Activated T-cell treated with anti-CD3 and anti-CD28 coated beads for 4 hours (primary cell): ENCODE measurements at regions not wholly inside any gene's neighbourhood (a gene's known extent, or its start where the extent isn't known, plus 50 kb on each side); places are given as distances from the start of the nearest gene placed in this dataset.
"Not testable (repeated sequence)": the region's sequence is repeated elsewhere in the genome, so short reads cannot be mapped to it uniquely, and the experiment has no call there.

ENCODE experiments used
- DNase-seq: peaks from one replicate; pipeline ENCODE4 v3.0.0-alpha.2; 2020

DNA sequence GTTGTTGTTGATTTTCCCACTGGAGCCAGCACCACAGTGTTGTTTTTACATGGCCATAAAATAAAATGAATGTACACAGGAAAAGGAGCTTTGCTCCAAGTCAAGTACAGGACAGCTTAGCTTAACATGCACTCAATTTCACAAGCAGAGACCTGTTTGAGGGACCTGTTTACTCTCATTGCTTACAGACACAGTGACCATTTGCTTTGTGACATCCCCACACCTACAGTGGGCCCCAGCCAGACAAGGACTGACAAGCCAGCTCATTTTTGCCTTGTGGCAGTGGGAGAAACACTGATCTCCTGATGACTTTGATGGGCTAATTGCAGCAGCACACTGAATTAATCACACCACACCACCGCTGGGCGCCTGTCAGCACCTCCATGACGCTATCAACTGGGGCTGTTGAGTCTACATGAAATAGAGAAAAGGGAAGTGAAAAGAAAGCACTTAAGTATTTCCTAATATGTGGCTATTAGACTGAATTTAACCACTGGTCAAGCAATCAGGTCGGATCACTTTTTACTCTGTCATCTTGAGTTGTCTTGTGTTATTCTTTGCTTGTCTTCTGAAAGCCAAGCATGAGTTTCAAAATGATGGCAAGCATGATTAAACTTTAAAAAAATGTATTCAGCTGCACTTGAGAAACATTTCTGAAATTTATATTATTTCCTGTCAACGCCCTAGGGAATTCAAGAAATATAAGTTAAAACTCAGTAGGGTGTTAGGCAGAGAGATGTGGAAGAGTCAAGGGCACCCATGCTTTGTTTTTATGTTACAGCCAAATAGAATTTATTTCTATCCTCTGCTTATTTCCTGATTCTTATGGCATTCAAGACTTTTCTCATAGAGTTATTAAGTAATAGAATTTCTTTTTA, 557.7 kb downstream of the RAB28 start:
- DNase-seq, result no peak

DNA sequence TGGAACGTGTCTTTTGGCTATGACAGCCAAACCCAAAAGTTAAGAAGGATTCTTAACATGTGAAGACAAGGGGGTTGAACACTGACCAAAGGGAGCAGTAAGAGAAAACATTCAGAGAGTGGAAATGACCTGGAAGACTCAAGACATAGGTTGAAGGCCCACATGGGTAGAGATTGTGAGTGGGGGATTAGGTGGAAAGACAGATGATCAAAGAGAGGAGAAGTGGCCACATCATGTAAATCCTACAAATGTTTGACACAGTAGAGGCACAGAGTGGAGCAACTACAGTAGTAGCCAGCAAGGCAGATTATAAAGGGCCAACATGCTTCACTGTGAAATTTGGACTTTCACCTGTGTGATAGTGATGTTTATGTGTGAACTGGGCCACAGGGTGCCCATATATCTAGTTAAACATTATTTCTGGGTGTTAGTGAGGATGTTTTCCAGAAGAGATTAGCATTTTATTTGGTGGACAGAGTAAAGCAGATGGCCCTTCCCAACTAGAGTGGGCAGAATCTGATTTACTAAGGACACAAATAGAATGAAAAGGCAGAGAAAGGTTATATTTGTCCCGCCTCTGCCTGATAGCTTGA, 559.3 kb downstream of the RAB28 start:
- no peak for DNase-seq

DNA sequence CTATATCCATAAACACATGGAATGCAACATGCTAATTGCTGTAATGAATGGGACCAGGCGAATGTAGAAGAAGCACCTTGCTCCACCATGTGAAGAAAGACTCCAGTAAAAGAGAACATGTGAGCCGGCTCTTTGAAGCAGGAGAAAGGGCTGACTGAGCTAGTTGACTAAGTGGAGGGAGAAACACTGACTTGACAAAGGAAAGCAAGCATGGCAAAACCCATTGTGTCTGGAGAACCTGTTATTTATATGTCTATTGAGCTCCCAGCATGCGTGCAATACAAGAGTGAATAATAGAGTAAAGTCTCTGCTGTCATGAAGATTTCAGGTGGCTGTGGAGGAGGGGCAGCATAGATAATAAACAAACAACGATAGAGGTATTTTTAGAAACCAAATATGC, 559.9 kb downstream of the RAB28 start:
- DNase-seq, result no peak

DNA sequence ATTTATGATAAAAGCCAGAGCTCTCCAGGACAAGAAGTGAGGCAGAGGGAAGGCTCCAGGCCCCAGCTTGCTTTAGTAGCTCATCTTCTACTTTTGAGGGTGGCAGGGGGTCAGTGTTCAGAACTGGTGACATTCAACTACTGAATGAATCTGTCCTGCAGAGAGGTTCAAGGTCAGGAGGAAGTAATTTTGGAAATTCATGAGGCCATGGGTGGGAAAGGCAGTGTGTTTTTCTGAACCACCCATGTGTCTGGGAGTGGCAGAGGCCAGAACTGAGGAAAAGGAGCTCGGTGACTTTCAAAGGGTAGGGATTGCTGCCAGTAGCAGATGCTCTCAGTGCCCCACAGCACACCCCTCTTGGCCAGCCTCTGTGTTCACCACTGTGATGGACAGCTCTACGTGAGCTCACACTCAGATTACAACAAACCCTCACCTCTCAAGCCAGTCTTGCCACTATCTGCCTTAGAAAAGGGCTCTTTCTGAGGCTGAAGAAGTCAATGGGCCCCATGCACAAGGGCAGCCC, 571.2 kb downstream of the RAB28 start:
- DNase-seq, result no peak

DNA sequence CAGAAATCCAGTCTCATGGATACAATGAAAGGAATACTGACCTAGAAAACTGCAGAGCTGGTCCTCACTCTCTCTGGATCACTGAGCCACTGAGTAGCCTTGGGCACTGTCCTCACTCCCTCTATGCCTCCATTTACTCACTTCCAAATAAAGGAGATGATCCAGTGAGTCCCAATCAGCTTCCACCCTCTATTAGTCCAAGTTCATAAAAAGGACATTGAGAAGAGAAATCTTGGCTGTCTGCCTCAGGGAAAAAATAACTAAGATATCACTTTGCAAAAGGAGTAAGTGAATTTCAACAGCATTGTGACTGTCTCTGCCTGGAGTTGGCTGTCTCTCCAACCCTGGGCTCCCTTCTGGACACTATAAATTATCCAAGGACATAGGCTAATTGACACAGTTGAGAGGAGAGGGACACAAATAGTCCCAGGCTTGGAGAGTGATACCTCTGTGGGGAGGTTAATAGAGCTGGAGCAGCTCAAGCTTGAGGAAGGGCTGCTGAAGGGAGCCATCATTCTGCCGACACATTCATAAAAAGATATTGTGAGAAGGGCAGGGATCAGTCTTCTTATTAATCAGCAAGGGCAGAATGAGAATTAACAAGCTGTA, 572.3 kb downstream of the RAB28 start:
- DNase-seq, result no peak

DNA sequence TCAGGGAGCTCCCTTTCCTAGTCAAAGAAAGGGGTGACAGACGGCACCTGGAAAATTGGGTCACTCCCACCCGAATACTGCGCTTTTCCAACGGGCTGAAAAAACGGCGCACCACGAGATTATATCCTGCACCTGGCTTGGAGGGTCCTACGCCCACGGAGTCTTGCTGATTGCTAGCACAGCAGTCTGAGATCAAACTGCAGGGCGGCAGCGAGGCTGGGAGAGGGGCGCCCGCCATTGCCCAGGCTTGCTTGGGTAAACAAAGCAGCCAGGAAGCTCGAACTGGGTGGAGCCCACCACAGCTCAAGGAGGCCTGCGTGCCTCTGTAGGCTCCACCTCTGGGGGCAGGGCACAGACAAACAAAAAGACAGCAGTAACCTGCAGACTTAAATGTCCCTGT, 580.5 kb downstream of the RAB28 start:
- not testable (repeated sequence) for DNase-seq

DNA sequence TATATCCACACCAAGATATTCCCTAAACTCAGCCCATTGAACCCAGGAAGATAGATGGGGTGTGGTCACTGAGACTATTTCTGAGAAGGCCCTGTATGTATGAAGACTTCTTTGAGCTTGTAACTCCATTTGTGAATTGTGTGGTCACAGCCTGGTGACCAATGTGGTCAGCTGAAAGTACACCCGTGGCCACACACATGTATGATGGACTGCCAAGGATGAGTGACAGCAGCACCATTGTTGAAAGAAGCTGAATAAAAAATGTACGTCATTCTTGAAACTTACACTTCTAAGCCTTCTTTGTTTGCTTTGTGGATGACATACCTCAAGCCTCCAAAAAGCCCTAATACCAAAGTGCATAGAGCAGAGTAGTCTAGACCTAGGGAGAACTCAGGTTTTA, 581.4 kb downstream of the RAB28 start:
- DNase-seq, result no peak

DNA sequence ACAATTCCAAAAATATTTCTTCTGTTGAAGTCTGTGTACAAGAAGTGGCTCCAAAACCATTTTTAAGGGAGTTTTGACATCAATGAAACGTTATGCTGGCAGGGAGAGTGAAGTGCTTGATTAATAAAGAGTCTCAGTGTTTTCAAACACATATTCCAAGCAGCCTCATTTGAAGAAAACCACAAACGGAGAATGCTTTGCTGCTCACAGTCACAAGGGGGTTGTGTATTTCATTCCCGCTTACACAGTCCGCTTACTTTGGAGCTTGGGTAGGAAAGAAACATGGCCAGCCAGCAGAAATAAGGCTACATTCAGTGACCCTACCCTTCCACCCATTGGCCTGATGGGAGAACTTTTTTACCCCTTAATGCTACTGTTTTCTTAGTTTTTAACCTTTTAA, 586.2 kb downstream of the RAB28 start:
- DNase-seq, result no peak

DNA sequence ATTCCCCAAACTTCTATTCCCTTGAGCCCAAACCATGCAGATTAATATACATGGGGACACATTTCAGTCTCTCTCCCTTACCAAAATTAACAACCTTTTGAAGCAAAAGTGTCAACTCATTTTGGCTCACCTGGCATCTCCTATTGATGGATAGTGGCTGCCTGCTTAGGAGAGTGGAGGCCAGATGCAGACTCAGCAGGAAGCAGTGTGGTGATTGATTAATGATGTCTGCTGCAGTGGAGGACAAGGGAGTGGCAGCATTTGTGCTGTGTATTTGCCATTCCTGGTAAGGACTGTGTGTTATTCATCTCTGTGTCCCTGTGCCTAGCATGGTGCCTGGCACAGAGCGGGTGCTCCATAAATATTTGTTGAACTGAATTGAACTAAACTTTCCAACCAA, 590.1 kb downstream of the RAB28 start:
- DNase-seq, result no peak

DNA sequence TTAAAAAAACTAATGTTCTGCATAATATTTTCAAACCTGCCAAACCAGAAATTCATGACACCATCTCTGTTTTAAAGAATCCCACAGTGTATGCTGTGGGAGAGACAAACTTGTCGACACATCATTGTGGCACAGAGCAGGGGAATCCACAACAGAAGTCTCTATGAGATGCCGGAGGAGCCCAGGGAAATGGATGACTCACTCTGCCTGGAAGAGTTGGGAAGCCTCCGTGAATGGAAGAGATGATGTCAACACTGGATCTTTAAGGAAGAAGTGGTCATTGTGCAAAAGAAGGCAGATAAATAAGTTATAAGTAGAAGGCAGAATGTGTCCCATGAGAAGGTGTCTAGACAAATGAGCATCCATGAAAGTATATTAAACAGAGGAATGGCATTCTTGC, 595.1 kb downstream of the RAB28 start:
- DNase-seq, result no peak

DNA sequence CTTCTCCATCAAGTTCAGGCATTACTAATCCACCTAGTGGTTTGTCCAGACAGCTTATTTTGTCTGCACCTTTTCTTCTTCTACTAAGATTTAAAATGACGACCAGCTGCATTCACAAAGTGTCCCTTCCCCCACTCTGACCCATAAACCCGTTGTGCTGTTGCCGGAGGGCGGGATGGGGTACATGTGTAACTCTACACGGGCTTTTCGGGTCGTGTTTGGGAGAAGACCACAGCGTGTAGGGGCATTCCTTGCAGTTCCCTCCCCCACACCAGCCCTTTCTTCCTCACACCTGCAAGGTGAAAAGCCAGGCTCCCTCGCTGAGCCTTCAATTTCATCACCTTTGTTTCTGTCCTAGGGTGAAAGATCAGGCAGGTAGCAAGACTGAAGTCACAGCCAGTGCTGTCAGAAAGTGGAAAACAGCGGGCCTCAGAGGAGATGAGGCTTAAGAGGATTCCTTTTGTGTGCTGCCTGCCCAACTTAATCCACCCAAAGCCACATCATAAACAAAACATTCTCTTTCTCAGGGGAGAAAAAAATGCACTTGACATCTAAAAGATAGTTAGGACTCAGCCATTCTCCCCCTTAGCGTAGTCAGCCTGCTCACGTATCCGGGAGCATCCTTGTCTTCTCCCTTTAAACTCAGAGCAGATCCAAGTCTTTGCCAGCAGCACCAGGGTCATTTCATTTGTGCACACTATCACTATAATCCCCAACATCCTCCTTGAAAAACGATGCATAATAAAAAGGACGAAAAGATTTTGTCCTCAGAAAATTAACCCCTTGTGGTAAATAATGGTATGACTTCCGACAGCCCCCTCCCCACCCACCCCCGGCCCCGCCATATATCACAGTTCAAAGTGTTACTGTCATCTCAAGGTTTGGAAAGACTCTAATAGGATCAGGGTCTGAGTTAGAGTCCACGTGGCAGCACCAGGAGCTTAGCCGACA, 599.0 kb downstream of the RAB28 start:
- DNase-seq, result no peak

DNA sequence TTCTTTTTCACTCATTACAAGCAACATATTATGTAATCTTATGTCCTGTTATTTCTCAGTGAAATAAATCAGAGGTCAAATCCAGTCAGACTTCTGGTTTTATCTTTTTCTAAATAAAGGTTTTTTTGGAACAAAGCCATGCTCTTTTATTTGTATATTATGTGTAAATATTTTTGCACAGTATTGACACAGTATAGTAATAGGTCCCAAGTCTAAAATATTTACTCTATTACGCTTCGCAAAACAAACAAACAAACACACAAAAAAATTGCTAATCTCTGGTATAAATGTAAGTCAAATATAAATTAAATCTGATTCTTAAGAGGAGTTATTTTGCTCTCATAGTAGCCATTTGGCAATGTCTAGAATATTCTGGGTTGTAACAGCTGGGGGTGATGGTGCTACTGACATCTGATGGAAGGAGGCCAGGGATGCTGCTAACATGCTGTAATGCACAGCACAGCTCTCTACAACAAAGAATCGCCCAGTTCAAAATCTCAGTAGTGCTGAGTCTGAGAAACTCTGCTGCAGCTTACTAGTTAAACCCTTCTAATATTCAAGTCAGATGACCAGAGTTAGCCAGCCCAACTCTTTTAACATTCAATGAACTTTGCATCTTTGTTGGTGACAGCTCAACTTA, 602.1 kb downstream of the RAB28 start:
- DNase-seq, result no peak

DNA sequence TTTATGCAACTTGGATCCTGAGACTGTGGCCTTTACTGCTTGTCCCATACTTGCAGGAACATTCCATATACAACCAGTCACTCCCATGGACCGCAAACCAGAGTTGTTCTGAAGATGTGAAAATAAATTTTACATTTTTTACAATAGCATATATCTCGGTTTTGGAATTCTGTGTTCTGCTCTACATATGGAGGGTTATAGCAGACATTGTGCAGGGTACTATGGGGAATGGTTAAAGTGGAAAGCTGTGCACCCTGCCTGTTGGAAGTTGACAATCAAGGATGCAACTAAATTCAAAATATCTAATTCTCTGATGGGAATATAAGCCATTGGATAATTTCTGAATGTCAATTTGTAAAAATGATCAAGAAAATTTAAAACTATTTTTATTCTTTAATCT, 603.3 kb downstream of the RAB28 start:
- no peak for DNase-seq

DNA sequence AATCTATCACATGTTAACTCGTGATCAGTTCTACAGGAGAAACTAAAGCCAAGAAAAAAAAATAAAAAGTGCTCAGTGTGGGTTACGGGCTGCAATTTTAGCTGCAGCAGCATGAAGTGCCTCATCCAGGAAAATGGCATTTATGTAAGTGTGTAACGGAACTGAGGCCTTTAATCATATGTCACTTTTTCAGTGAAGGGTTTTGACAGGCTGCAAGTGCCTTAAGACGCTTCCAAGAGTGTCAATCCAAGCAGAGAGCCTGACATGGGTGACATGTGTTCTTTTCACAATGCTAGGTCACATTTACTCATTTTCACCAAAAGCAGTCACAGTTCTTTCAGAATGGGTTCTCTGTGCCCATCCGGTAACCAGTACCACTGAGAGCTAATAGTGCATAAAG, 604.6 kb downstream of the RAB28 start:
- DNase-seq, result no peak

DNA sequence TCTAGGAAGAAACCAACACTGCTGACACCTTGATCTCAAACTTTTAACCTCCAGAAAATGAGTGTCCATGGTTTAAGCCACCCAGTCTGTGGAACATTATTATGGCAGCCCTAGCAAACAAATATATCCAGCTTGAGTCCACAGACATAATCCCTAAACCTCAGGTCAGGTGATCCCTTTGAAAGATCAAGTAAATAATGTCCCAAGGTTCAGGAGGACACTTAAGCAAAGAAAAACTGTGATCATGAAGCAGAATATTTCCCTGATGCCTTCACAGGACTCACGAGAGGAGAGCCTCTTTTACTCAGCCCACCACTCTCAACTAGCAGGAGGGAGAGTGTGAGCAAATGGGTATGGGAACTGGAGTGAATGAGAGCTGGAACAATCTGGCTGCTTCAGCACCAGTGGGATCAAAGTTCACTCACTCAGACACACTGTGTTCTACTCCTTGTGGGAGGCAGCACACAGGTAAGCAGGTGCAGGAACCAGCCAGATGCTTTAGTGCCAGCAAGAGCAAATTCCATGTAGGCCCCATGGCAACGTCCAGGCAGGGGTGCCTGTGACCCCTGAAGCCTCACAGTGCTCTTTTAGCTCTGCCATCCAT, 608.4 kb downstream of the RAB28 start:
- no peak for DNase-seq

DNA sequence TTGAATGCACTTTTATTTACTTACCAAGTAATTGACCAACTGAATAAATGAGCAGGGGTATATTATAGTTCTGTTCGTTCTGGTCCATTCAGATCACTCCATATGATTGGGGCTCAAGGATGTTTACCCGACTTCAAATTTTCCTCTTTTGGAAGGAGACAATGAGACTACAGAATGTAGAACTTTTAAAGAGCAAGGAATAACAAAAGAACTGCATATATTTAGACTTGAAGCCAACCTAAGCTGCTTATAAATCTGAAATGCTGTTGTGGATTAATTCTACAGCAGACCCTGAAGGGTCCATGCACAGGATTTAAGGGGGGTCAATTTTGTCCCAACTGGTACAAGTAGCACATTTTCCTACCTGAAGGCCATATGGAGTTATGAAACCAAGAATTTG, 610.8 kb downstream of the RAB28 start:
- DNase-seq, result no peak

DNA sequence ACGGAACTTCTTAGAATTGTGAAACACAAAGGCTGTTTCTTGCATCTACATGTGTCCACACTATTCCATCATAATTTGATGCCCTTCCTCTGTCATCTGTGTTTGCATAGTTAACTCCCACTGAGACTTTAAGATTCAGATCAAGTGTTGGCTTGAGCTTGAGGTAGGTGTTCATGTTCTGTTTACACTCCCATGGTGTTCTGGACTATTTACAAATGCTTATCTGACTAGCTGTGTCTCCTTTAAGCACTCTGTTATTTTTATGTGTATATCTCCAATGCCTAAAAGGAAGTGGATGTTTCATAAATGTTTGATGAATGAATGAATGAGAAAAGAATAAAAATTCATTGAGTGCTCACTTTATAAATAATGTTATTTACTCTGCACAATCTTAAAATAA, 622.7 kb downstream of the RAB28 start:
- DNase-seq, result no peak

DNA sequence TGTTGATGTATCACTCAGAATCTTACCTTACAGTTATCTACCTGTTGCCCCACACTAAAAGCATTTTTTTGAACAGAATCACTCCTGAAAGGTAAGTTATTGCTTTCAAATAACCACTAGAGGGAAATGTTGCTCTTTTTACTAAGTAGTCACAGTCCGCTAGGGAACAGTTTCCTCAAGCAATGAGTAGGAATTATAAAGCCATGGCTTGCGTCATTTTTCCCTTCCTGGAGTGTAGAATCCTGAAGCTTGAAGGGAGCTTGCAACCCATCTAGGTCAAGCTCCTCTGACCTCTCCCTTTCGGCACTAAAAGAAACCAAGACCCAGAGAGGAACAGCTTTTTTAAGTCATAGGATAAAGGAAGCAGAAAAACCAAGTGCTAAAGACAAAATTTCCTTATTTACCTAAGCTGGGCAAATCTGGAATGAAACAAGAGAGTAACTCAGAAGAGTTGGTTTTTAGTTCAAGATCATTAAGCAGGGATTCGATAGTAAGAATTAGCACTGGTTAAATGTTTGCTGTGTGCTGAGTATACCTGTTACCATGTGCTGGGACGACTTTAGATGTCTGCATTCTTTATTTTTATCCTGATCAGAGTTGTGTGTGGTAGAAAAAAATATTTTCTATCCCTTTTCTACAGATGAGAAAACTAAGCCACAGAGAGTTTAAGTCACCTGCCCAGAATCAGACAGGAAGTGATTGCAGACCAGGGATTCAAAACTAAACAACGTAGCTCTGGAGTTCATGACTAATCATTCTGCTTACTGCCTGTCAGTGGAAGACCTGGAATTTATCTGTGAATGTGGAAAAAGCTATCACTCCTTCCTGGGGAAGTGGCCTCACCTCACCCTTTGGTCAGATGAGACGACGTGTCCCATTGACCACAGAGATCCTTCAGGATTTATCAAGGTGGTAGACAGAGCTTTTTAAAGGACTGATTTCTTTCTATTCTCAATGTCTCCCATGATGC, 631.5 kb downstream of the RAB28 start:
- DNase-seq, result no peak

DNA sequence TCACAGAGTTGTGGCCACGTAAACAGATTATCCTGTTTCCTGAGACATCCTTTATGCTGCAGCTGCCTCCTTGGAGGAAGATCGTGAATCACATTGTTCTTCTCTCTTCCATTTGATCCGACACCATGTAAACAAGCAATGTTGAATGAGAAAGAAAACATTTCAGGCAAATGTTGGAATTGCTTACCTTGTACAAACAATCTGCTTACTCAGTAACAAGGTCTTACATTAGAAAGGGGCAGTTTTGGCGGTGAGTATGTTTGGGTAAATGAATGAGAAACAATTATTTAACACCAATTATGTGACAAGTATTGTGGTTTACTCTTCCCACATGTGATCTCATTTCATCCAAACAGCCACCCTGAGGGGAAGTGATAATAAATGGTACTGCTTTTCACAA, 637.8 kb downstream of the RAB28 start:
- DNase-seq, result no peak

DNA sequence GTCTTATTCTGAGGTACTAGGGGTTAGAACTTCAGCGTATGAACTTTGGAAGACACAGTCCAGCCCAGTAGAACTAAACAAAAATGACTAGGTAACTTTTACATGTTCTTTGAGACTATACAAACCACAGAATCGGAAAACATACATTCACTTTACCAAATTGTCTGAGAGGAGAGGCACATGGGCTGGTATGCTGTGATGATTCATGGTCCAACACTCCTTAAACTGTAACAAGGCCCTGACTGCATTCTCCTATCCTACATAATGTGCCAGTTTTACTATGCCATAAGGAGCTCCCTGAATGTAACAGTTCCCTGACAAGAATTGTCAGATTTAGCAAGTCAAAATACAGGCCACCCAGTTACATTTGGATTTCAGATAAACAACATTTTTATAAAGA, 640.0 kb downstream of the RAB28 start:
- DNase-seq, result no peak

DNA sequence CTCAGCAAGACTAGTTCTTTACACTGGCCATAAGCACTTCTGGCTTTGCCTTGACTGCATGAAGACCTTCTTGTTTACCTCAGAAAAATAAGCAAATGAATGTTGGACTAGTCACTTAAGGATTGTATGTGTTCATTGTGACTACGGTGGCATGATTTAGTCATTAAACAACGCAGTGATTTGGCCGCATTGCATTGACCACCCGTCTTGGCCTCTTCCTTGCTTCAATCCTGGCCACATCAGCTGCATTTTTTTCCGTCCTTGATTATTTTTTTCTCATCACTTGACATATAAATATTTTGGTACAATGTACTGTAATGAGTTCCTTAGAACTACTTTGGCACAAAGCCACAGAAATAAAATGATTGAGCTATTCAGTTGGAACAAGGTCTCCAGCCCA, 656.2 kb downstream of the RAB28 start:
- no peak for DNase-seq
